Gastrocnemius medialis (tissue), 4 donors: ENCODE measurements at regions not wholly inside any gene's neighbourhood (a gene's known extent, or its start where the extent isn't known, plus 50 kb on each side); places are given as distances from the start of the nearest gene placed in this dataset.

Source experiments
- CTCF ChIP-seq, 5 experiments: fragments of 450-650 bp in 3 of 5; fragments of 200-600 bp in 2 of 5; sonication (generic) in 2 of 5; IDR thresholded peaks in 4 of 5; conservative IDR thresholded peaks in 1 of 5; 1 replicate in 4 of 5; 2 replicates in 1 of 5; pipeline ENCODE4 v1.5.1; 2016 to 2019; ENCODE audit warnings: antibody characterized with exemption in 5 of 5, mild to moderate bottlenecking in 3 of 5, moderate library complexity in 3 of 5
- POLR2A ChIP-seq, 2 donors: fragments of 450-650 bp; IDR thresholded peaks; one replicate each; pipeline ENCODE4 v1.6.1; 2017; ENCODE audit warnings: antibody characterized with exemption in 2 of 2, mild to moderate bottlenecking in 2 of 2, moderate library complexity in 2 of 2

- TF ChIP-seq CTCF (IDR thresholded peaks at IDR 0.05 in 4 of 5, conservative IDR thresholded peaks at IDR 0.05 in 1 of 5): no peak
- no peak for TF ChIP-seq POLR2A (IDR thresholded peaks at IDR 0.05)
These were observed 61.9 kb upstream of the CRYM start for GRCh38 chr16:21339941-21340340.
